A549 (cell line): ENCODE measurements at regions not wholly inside any gene's neighbourhood (a gene's known extent, or its start where the extent isn't known, plus 50 kb on each side); places are given as distances from the start of the nearest gene placed in this dataset.

Experiments
- CTCF ChIP-seq: fragments of >200 bp; sonication (Bioruptor Twin); formaldehyde crosslinking; IDR thresholded peaks from 3 replicates; pipeline ENCODE4 v1.5.1; 2016
- NFE2L2 ChIP-seq: fragments of 150-350 bp; conservative IDR thresholded peaks from 2 replicates; pipeline ENCODE4 v1.6.1; 2014; ENCODE audit warnings: low read length
- POLR2A ChIP-seq: IDR thresholded peaks from 2 replicates; pipeline ENCODE4 v1.6.1; 2012; ENCODE audit warnings: mild to moderate bottlenecking, low read length

GRCh38 chr1:177488722-177489121 lies 318.0 kb downstream of the BRINP2 start:
- no peak for TF ChIP-seq CTCF
- TF ChIP-seq POLR2A = no peak
- no peak for TF ChIP-seq NFE2L2
